MG63 (cell line): ENCODE measurements at regions not wholly inside any gene's neighbourhood (a gene's known extent, or its start where the extent isn't known, plus 50 kb on each side); places are given as distances from the start of the nearest gene placed in this dataset.

Experiments
- DNase-seq: peaks from one replicate; pipeline ENCODE4 v3.0.0-alpha.2; 2020
- H3K27me3 ChIP-seq: fragments of 250-450 bp; sonication (Bioruptor Pico); 2 replicates; pipeline ENCODE4 v1.5.1; 2020; ENCODE audit warnings: mild to moderate bottlenecking, moderate library complexity
- H3K36me3 ChIP-seq: fragments of 250-450 bp; sonication (Bioruptor Pico); 2 replicates; pipeline ENCODE4 v1.5.1; 2020; ENCODE audit warnings: mild to moderate bottlenecking, moderate library complexity
- H3K4me3 ChIP-seq: fragments of 250-450 bp; sonication (Bioruptor Pico); 2 replicates; pipeline ENCODE4 v1.5.1; 2020; ENCODE audit warnings: mild to moderate bottlenecking, moderate library complexity
- H3K9me3 ChIP-seq: fragments of 250-450 bp; sonication (Bioruptor Pico); 2 replicates; pipeline ENCODE4 v1.5.1; 2020; ENCODE audit warnings: mild to moderate bottlenecking, moderate library complexity

GRCh38 chr10:55311848-55312635 is 511.0 kb upstream of the PCDH15 start:
- Histone ChIP-seq H3K36me3 (no peaks in the 10 kb centered on the region), H3K9me3 (no peaks in the 10 kb centered on the region), H3K27me3 (no peaks in the 10 kb centered on the region), H3K4me3 (no peak overlapping the region)
- no peak for DNase-seq

- Histone ChIP-seq H3K27me3 (no peaks in the 10 kb centered on the region), H3K4me3 (no peak overlapping the region), H3K36me3 (no peaks in the 10 kb centered on the region), H3K9me3 (no peaks in the 10 kb centered on the region)
- no peak for DNase-seq
Observed at GRCh38 chr10:55310143-55310542, 509.1 kb upstream of the PCDH15 start.

DNA sequence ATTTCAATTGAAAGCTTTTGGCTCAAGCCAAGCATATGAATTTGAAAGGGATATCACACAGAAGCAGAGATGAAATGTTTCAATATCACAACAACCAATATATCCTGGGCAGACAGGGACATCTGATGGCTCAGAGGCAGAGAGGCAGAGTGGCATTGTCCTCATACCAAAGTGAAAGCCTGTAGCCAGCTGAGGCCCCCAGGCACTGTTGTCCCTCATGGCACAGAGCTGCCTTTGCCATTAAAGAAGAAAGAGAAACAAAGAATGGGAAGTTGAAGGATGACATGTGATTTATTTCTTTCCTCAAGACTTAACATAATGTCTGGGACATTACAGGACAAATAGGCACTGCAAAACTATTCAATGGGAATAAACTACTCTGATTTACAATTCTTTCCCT is 504.3 kb upstream of the PCDH15 start:
- DNase-seq = no peak
- no peaks in the 10 kb centered on the region for H3K27me3 ChIP-seq
- H3K36me3 ChIP-seq = no peaks in the 10 kb centered on the region
- H3K4me3 ChIP-seq = no peak overlapping the region
- no peaks in the 10 kb centered on the region for H3K9me3 ChIP-seq

GRCh38 chr10:55287346-55287745 is 486.3 kb upstream of the PCDH15 start:
- Histone ChIP-seq H3K36me3 (no peaks in the 10 kb centered on the region), H3K27me3 (no peaks in the 10 kb centered on the region), H3K9me3 (peaks cover 5% of the 10 kb centered on the region), H3K4me3 (no peak overlapping the region)
- no peak for DNase-seq

GRCh38 chr10:55283031-55283430 is 482.0 kb upstream of the PCDH15 start:
- DNase-seq = peak; percentile 52
- peaks cover 5% of the 10 kb centered on the region for H3K9me3 ChIP-seq
- H3K36me3 ChIP-seq = no peaks in the 10 kb centered on the region
- no peak overlapping the region for H3K4me3 ChIP-seq
- no peaks in the 10 kb centered on the region for H3K27me3 ChIP-seq

DNA sequence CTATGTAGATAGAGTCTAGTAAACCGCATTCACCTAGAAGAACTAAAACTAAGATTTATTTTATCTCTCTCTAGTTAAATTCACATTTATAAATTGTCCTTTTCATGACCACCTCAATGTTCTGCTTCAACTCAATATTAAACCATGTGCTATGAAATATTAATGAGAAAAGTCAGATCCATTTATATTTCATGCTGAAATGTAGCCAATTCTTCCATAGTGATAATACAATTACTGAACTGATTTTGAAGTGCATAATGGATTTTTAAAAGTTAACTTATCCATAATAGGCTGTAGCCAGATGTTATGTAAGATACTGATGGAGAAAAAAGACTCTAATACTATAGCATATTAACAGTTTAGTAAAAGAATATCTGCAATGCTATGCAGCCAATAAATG is 479.7 kb upstream of the PCDH15 start:
- H3K4me3 ChIP-seq = no peak overlapping the region
- H3K27me3 ChIP-seq = no peaks in the 10 kb centered on the region
- DNase-seq = no peak
- H3K9me3 ChIP-seq = peaks cover 5% of the 10 kb centered on the region
- H3K36me3 ChIP-seq = no peaks in the 10 kb centered on the region

GRCh38 chr10:55277549-55277948 is 476.5 kb upstream of the PCDH15 start:
- DNase-seq = no peak
- Histone ChIP-seq H3K27me3 (no peaks in the 10 kb centered on the region), H3K4me3 (no peak overlapping the region), H3K9me3 (no peaks in the 10 kb centered on the region), H3K36me3 (no peaks in the 10 kb centered on the region)

GRCh38 chr10:55274367-55274766 is 473.3 kb upstream of the PCDH15 start:
- Histone ChIP-seq H3K9me3 (no peaks in the 10 kb centered on the region), H3K27me3 (no peaks in the 10 kb centered on the region), H3K4me3 (no peak overlapping the region), H3K36me3 (no peaks in the 10 kb centered on the region)
- DNase-seq = no peak

GRCh38 chr10:55273946-55274345 is 472.9 kb upstream of the PCDH15 start:
- Histone ChIP-seq H3K36me3 (no peaks in the 10 kb centered on the region), H3K27me3 (no peaks in the 10 kb centered on the region), H3K4me3 (no peak overlapping the region), H3K9me3 (no peaks in the 10 kb centered on the region)
- no peak for DNase-seq

GRCh38 chr10:55272886-55273285 is 471.9 kb upstream of the PCDH15 start:
- no peaks in the 10 kb centered on the region for H3K27me3 ChIP-seq
- no peak overlapping the region for H3K4me3 ChIP-seq
- no peaks in the 10 kb centered on the region for H3K9me3 ChIP-seq
- no peak for DNase-seq
- no peaks in the 10 kb centered on the region for H3K36me3 ChIP-seq

- DNase-seq = no peak
- H3K4me3 ChIP-seq = no peak overlapping the region
- no peaks in the 10 kb centered on the region for H3K36me3 ChIP-seq
- no peaks in the 10 kb centered on the region for H3K9me3 ChIP-seq
- no peaks in the 10 kb centered on the region for H3K27me3 ChIP-seq
Observed at GRCh38 chr10:55266797-55267196, 465.8 kb upstream of the PCDH15 start.

GRCh38 chr10:55263327-55263726 is 462.3 kb upstream of the PCDH15 start:
- H3K4me3 ChIP-seq = no peak overlapping the region
- H3K27me3 ChIP-seq = no peaks in the 10 kb centered on the region
- H3K9me3 ChIP-seq = no peaks in the 10 kb centered on the region
- DNase-seq = no peak
- H3K36me3 ChIP-seq = no peaks in the 10 kb centered on the region

GRCh38 chr10:55242544-55242943 is 441.5 kb upstream of the PCDH15 start:
- no peak for DNase-seq
- Histone ChIP-seq H3K27me3 (no peaks in the 10 kb centered on the region), H3K9me3 (no peaks in the 10 kb centered on the region), H3K4me3 (no peak overlapping the region), H3K36me3 (no peaks in the 10 kb centered on the region)

DNA sequence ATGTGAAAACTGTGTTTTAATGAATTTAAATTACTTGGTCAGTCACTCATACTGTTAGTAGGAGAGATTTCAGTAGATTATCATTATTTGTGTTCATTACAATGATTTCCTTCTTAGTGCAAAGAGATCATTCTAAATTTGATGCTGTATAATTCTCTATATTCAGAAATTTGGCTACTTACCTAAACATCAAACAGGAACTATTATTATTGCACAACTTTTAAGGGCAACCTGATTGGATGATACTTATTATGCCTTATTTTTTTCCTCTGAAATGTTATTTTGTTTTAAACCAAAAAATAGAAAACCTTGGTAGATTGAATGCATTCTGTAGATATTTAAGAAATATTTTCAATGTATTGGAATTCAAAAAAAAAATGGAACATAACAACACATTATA is 436.4 kb upstream of the PCDH15 start:
- H3K9me3 ChIP-seq = no peaks in the 10 kb centered on the region
- no peaks in the 10 kb centered on the region for H3K27me3 ChIP-seq
- no peak for DNase-seq
- H3K36me3 ChIP-seq = no peaks in the 10 kb centered on the region
- no peak overlapping the region for H3K4me3 ChIP-seq

DNA sequence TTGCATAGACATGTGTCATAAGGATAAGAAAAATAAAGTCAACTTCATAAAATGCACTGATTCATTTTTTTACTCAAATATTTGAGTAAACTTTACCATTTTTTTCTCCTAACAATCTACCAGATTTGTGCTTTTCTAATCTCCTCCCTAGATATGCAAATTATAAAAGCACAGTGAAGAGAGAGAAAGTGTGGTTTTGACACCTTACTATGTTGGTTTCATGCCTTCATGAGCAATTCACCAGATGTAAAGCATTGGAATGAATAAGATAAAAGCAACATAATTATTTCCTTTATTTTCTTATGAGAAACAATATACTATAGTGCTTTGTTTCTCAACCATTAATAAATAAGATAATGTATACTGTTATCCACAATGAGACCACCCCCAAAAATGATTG is 432.5 kb upstream of the PCDH15 start:
- no peaks in the 10 kb centered on the region for H3K36me3 ChIP-seq
- no peaks in the 10 kb centered on the region for H3K9me3 ChIP-seq
- H3K4me3 ChIP-seq = peak overlapping the region; percentile 46
- H3K27me3 ChIP-seq = no peaks in the 10 kb centered on the region
- no peak for DNase-seq

DNA sequence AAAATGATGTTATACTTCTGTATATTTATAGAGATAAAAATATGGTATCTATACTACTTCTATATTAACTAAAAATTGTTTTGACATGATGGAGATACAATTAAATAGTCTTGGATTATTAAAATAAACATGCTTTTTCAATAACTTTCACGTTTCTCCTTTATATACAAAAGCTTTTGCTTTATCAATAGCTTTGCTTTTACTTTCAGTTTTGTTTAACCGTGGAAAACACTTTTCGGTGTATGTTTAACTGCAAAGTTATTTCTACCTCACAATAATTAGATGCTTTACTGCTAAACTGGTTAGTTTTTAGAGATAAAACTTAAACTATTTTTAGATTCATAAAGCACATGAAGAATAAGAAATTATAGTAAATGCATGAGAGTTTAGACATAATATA is 432.1 kb upstream of the PCDH15 start:
- no peak for DNase-seq
- peak overlapping the region; percentile 46 for H3K4me3 ChIP-seq
- H3K27me3 ChIP-seq = no peaks in the 10 kb centered on the region
- no peaks in the 10 kb centered on the region for H3K36me3 ChIP-seq
- H3K9me3 ChIP-seq = no peaks in the 10 kb centered on the region

GRCh38 chr10:55232553-55232952 is 431.5 kb upstream of the PCDH15 start:
- peak overlapping the region; percentile 46 for H3K4me3 ChIP-seq

DNA sequence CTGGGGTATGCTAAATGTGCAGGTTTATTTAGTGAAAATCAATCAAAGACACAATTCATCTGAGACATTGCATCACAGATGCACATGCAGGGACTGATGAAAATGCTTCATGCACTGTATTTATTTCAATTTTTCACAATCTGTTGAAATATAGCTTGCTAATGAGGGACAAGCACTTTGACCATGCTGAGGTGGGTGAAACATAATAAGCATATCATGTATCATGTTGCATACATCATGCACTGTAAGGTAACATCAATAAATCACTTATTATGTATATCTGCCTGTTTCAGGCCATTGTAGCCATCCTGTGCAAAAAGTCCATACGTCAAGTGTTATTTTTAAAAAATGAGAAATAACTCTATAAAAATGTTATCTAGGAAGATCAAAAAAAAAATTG is 426.9 kb upstream of the PCDH15 start:
- no peak for DNase-seq
- Histone ChIP-seq H3K4me3 (no peak overlapping the region), H3K27me3 (no peaks in the 10 kb centered on the region), H3K9me3 (no peaks in the 10 kb centered on the region), H3K36me3 (no peaks in the 10 kb centered on the region)

More at GRCh38 chr10:55232553-55232952, 431.5 kb upstream of the PCDH15 start:
- Histone ChIP-seq H3K9me3 (no peaks in the 10 kb centered on the region), H3K27me3 (no peaks in the 10 kb centered on the region), H3K36me3 (no peaks in the 10 kb centered on the region)
- no peak for DNase-seq
